Heart left ventricle (tissue), 13 donors: ENCODE measurements at regions not wholly inside any gene's neighbourhood (a gene's known extent, or its start where the extent isn't known, plus 50 kb on each side); places are given as distances from the start of the nearest gene placed in this dataset.

Experiments used
- POLR2A ChIP-seq, 2 donors: fragments of 450-650 bp; IDR thresholded peaks; one replicate each; pipeline ENCODE4 v1.6.1; 2017; ENCODE audit warnings: antibody characterized with exemption in 2 of 2, mild to moderate bottlenecking in 2 of 2, moderate library complexity in 2 of 2
- TF ChIP-seq, protein P1 (sequence below), 12 donors: fragments of 200-600 bp; sonication (generic) in 4 of 12; IDR thresholded peaks; one replicate each; pipeline versions ENCODE4 v1.5.0 to v1.8.0; 2018 to 2022; ENCODE audit warnings: antibody characterized with exemption in 12 of 12, mild to moderate bottlenecking in 5 of 12
- donor health status: ischemic (EF 13 %, LVEDD 7.1; RV severe dilation, severe dysfunction).
- donor health status: DM: no; HTN: yes; CAD: no.
- donor health status: DM: no; HTN: no; CAD: no.
- donor health status: ischemic (EF 25% LVEDD 6.9; RV normal size, moderate dysfunction).
- donor health status: ischemic (EF 25% LVEDD 5.7; RV mildly dilated, moderate dysfunction).
- donor health status: ischemic (EF 35%, LVEDD 5.7; RV mildly dilated, moderate dysfunction).
- donor health status: nonischemic (EF 11% LVEDD 7.7; RV severe dilation, severe dysfunction).
- donor health status: DM: yes; HTN: yes; CAD: no.
- donor health status: PGD.
- donor health status: ischemic (EF 29% LVEDD 5.4; RV normal size, mild dysfunction).
- donor health status: nonischemic (EF 23%, LVEDD 6.1; RV moderate dilation, normal function).

DNA sequence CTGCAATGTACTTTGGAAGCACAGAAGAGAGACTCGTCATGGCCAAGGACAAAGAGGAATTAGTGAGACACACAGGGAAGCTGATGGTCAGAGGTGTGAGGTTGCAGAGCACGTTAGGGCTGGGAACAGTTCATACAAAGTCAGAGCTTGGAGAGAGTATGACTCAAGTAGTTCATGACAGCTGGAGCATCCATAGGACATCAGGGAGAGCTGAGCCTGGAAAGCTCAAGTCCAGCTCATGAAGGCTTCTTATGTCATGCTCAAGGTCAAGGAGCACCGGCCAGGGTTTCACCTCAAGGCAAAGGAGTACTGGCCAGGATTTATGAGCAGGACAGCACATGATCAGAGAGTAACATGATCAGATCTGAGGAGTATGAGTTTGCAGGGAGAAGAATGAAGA, 64.6 kb upstream of the CHST1 start:
- TF ChIP-seq, protein P1, sequence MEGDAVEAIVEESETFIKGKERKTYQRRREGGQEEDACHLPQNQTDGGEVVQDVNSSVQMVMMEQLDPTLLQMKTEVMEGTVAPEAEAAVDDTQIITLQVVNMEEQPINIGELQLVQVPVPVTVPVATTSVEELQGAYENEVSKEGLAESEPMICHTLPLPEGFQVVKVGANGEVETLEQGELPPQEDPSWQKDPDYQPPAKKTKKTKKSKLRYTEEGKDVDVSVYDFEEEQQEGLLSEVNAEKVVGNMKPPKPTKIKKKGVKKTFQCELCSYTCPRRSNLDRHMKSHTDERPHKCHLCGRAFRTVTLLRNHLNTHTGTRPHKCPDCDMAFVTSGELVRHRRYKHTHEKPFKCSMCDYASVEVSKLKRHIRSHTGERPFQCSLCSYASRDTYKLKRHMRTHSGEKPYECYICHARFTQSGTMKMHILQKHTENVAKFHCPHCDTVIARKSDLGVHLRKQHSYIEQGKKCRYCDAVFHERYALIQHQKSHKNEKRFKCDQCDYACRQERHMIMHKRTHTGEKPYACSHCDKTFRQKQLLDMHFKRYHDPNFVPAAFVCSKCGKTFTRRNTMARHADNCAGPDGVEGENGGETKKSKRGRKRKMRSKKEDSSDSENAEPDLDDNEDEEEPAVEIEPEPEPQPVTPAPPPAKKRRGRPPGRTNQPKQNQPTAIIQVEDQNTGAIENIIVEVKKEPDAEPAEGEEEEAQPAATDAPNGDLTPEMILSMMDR (IDR thresholded peaks at IDR 0.05) = no peak
- no peak for TF ChIP-seq POLR2A (IDR thresholded peaks at IDR 0.05)
